Stimulated activated CD8-positive, alpha-beta memory T cell treated with anti-CD3 and anti-CD28 coated beads, Interleukin-15, amount 100 ng/mL, for 4 hours (primary cell): ENCODE measurements at regions not wholly inside any gene's neighbourhood (a gene's known extent, or its start where the extent isn't known, plus 50 kb on each side); places are given as distances from the start of the nearest gene placed in this dataset.
"Not testable (repeated sequence)": the region's sequence is repeated elsewhere in the genome, so short reads cannot be mapped to it uniquely, and the experiment has no call there.

ENCODE experiments used
- DNase-seq, 2 donors: peaks; one replicate each; pipeline ENCODE4 v3.0.0-alpha.2; 2020; ENCODE audit warnings: low read depth in 2 of 2

DNA sequence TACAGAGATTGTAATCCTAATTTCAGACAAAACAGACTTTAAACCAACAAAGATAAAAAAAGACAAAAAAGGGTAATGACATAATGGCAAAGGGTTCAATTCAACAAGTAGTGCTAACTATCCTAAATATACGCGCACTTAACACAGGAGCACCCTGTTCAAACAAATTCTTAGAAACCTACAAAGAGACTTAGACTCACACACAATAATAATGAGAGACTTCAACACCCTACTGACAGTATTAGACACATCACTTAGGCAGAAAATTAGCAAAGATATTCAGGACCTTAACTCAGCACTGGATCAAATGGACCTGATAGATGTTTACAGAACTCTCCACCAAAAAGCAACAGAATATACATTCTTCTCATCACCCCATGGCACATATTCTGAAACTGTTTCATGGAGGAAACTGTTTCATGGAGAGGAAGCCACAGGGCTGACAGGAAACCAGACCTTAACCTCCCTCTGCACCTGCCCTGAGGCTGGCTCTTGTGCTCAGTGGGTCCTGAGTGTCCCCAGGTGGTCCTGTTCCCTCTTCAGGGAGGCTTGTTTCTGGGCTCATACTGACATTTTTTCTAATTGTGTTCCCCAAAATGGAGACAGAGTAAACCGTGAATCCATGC is 54.7 kb downstream of the OR4M2 start:
- DNase-seq, result not testable (repeated sequence)

DNA sequence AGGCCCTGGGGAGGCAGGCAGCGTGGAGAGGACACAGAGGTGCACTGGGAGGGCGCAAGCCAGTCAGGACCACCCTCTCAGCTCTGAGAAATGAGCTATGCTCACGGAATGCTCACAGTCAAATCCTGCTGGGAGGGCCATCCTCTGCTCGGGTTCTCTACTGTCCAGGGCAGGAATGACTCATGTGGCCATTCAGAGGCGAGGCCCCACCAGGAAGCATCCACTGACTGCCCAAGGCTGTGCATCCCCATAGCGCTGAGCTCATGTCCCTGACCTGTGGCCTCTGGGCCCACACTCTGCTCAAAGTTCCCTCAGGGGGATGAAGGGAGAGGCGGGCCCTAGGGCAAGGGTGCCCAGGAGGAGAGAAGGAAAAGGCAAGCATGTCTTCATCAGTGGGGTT is 57.2 kb downstream of the OR4M2 start:
- not testable (repeated sequence) for DNase-seq

DNA sequence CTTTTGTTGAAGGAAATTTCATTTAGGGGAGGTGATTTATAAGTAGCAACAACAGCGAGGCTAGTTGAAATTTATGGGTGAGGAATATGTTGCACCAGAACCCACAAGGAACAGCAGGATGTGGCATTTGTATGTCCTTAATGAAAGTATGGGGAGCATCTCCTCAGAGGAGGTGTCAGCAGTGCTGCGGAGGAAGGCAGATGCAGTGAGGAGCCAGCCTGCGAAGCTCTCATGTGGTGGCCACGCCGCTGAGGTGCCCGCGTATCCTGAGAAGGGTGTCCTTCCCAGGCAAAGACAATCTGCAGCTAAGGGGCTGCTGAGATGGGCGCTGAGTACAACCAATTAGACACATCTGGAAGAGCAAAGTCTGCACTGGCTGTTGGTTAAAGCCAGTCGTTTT is 60.8 kb downstream of the OR4M2 start:
- not testable (repeated sequence) for DNase-seq

DNA sequence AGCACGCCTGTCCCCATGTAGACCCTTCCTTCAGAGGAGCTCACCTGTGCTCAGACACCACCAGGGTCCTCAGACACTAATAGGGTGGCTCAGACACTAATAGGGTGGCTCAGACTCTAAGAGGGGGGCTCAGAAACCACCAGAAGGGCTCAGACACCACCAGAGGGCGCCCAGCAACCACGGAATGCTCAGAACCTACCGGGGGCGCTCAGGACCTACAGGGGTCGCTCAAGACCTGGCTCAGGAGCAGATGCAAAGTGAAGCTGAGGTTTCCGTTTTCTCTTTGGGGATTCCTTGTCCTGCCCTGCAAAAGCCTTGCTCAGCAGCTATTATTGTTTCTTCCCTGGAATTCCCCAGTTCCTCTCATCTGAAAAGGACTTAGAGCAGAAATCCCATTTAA is 67.8 kb downstream of the OR4M2 start:
- DNase-seq, result not testable (repeated sequence)

DNA sequence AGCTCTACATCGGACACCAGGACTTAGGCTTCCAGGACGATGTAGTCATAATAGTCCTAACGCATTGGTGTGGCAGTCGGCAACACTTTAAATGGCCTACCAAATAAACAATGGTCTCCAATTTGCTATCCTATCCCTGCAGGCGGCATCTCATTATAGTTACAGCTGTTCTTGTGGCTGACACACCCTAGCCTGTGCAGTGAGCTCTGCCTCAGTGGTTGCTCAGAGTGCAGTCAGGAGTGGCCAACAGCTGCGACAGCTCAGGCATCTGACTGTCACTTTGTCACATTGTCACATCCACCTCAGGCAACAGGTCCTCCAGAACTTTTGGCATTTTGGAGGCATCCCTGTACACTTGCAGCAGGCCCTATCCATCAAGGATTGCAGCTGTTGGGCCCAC is 77.9 kb downstream of the OR4M2 start:
- not testable (repeated sequence) for DNase-seq

DNA sequence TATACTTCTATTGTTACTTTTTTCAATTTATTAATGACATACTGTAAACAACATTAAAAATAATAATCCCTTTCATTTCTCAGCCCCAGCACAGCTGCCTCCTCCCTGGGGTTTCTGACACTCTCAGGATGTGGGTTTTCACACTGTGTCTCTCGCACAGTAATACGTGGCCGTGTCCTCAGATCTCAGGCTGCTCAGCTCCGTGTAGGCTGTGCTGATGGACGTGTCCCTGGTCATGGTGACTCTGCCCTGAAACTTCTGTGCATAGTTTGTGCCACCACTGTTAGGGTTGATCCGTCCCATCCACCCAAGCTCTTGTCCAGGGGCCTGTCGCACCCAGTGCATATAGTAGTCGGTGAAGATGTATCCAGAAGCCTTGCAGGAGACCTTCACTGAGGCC is 80.0 kb downstream of the OR4M2 start:
- not testable (repeated sequence) for DNase-seq

DNA sequence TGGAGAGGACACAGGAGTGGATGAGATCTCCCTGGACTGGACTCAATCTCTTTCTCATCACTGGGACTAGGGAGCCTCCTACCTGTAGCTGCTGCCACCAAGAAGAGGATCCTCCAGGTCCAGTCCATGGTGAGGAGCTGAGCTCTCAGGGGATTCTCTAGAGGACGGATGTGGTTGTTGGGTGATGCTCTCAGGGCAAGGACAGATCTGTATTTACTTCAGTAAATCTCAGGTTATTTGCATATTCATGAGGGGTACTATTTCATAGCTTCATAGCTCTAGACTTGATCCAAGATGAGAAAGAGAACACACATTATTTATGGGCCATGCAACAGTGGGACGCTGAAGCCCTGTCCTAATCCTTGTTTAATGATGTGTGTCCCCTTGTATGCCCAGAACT is 80.4 kb downstream of the OR4M2 start:
- not testable (repeated sequence) for DNase-seq

DNA sequence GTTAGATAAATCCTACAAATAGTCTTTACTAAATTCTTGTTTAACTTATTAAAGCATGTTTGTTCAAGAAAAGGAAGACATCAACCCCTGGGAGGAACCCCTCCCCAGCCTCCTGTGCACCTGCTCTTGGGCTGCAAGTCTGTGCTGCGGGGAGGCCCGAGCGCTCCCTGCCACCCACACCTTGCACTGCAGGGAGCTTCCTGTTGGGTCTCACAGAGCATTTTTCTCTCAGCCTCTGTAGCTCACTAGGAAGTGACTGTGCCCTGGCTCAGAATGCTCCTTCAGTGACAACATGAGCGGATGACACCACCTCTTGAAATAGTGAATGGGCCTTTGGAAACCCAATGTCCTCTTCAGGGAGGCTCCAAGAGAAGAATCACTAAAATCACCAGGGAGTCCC is 81.1 kb downstream of the OR4M2 start:
- not testable (repeated sequence) for DNase-seq

DNA sequence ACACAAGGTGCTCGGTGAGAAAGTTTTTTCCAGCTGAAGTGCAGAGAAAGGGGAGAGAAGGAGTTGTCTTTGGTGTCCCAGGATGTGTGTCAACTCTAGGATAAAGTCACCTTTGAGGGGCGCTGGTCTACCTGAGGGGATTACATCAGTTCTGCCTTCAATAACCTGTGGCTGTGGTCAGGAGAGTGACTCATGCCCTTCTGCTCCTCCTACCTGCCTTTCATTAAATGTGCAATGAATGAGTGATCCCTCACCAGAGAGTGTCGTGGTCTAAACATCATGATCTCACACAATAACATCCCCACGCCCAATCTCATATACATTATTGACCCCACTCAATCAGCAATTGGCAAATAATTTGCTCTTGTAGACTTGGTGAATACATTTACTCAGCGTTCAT is 83.4 kb downstream of the OR4M2 start:
- not testable (repeated sequence) for DNase-seq

DNA sequence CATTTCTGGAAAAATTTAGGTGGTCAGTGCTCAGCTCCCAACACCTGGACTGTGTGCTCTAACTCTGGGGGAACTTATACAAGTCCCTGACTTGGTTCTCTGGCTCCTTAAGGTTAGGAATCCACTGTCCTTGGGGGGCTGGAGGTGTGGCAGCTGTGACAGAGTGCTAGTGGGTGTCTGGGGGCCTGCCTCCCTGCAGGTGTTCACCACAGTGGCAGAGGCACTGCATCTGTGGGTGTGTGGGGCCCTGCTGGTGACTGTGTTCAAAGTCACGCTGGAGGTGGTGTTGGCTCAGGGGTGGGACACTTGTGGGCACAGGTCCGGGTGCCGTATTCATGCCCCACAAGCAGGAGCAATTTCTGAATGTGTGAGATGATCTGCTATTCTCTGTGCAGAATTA is 87.2 kb downstream of the OR4M2 start:
- DNase-seq, result peak in 1 of 2 donors; percentile 0

DNA sequence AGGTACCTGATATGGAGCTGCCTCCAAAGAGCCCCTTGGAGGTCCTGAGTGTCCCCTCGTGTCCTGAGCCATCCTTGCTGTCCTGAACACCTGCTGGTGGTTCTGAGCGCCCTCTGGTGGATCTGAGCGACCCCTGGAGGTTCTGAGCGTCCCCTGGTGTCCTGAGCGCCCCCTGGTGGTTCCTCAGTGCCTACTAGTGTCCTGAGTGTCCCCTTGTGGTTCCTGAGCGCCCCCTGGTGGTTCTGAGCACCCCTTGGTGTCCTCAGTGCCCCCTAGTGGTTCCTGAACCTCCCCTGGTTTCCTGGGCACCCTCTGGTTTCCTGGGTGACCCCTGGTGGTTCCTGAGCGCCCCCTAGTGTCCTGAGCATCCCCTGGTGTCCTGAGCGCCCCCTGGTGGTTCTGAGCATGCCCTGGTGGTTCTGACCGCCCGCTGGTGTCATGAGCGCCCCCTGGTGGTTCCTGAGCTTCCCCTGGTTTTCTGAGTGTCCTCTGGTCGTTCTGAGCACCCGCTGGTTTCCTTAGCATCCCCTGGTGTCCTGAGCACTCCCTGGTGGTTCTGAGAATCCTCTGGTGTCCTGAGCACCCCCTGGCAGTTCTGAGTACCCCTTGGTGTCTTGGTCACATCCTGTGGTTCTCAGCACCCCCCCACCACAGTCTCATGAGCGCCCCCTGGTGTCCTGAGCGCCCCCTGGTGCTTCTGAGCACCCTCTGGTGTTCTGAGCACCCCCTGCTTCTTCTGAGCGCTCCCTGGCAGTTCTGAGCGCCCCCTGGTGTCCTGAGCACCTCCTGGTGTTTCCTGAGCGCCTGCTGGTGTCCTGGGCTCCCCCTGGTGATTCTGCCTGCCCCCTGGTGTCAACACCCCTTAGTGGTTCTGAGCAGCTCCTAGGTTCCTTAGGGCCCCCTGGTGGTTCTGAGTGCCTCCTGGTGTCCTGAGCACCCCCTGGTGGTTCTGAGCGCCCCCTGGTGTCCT is 93.0 kb downstream of the OR4M2 start:
- not testable (repeated sequence) for DNase-seq

DNA sequence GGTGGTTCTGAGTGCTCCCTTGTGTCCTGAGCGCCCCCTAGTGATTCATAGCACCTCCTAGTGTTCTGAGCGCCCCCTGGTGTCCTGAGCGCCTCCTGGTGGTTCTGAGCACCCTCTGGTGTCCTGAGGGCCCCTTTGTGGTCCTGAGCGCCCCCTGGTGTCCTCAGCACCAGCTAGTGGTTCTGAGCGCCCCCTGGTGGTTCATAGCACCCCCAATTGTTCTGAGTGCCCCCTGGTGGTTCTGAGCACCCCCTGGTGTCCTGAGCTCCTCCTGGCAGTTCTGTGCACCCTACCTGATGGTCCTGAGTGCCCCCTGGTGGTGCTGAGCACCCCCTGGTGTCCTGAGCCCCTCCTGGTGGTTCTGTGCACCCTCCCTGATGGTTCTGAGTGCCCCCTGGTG is 93.8 kb downstream of the OR4M2 start:
- not testable (repeated sequence) for DNase-seq

DNA sequence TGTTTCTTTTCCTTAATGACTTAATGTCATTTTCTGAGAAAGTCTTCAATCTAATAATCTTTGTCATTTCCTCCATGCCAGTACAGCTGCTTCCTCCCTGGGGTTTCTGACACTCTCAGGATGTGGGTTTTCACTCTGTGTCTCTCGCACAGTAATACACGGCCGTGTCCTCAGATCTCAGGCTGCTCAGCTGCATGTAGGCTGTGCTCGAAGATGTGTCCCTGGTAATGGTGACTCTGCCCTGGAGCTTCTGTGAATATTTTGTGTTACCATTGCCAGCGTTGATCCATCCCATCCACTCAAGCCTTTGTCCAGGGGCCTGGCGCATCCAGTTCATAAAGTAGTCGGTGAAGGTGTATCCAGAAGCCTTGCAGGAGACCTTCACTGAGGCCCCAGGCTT is 97.6 kb downstream of the OR4M2 start:
- not testable (repeated sequence) for DNase-seq

DNA sequence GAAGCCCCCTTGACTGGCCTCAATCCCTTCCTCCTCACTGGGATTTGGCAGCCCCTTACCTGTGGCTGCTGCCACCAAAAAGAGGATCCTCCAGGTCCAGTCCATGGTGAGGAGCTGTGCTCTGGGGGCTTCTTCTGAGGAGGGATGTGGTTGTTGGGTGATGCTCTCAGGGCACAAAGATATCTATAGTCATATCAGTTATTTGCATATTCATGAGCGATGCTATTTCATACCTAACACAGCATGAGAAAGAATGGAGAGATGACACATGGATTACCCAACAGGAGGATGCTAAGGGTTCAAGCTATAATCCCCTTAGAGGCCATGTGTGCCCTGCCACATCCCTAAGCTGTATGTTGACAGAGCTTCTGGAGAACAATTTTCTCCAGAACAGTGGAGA is 98.1 kb downstream of the OR4M2 start:
- not testable (repeated sequence) for DNase-seq

DNA sequence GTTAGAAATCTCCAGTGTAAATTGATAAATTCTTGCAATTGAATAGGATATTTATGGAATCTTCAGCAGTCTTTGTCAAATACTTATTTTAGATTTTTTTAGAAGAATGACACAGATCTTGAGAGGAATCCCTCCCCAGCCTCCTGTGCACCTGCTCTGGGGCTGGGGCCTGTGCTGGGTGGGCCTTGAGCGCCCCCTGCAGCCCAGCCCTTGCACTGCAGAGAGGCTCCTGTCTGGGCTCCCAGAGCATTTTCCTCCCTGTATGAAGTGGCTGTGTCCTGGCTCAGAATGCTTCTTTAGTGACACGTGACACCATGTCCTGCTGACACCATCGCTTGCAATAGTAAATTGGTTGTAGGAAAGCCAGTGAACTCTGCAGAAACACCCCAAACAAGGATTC is 98.7 kb downstream of the OR4M2 start:
- not testable (repeated sequence) for DNase-seq

DNA sequence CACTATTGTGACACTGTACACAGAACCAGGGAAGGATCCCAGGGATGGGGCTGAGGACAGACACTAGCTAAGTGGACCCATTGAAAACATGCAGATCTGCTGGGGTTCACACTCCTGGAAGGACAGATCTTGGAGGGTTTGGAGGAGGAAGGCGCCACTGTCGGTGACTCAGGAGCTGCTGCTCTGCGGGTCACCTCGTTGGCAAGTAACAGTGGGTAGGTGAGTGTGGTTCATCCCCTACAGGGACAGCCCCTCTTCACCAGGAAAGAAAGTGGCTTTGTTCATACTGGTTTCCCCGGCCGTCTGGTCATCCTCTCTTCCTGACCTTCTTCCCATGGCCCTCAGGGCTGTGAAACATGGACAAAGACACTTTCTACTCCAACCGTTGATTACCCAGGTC is 100.3 kb downstream of the OR4M2 start:
- DNase-seq, result not testable (repeated sequence)

DNA sequence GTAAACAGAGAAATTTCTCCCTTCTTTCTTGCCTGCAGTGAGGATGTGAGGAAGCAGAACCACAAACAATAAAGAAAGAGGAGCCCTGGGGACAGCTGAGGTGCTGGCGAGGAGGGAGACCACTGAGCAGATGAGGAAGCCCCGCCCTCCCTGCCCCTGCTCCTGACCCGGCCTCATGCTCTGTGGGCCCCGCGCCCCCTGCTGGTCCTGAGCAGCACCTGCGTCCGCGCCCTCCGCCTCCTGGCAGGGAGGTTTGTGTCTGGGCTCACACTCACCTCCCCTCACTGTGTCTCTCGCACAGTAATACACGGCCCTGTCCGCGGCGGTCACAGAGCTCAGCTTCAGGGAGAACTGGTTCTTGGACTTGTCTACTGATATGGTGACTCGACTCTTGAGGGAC is 104.4 kb downstream of the OR4M2 start:
- DNase-seq, result not testable (repeated sequence)

DNA sequence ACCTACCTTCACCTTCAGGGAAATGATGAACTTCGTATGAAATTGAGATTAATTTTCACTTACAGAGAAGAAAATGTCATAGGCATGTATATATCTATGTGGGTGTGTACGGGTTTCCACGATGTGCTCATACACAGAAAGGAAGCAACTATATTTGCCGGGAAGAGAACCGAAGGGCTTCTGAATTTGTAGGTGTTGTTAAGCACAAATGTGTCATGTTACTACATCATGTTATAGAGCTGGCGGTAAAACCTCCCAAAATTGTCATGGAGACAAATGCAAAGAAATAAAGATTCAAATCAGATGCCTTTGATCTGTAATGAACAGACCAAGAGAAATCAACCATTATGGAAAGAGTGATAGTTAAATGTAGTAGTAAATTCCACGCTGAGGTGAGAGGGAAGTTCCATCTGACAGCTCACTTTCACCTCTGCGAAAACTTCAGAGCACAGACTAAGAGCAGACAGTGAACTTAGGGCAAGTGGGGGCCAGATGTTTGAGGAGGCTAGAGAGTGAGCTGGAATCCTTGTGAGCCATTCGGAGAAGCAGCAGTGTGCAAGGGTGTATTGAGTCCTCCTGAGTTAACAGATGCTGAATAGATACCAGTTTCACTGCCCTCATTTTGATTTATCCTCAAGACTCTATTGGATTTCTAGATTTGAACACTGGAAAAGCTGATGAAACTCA is 106.7 kb downstream of the OR4M2 start:
- not testable (repeated sequence) for DNase-seq

DNA sequence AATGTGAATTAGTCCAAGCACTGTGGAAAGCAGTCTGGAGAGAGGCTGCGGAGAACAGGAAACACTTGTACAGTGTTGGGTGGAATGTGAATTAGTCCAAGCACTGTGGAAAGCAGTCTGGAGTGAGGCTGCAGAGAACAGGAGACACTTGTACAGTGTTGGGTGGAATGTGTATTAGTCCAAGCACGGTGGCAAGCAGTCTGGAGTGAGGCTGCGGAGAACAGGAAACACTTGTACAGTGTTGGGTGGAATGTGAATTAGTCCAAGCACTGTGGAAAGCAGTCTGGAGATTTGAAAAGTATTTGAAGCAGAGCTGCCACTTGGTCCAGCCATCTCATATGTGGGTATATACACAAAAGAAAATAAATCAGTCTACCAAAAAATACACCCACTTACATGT is 111.5 kb downstream of the OR4M2 start:
- not testable (repeated sequence) for DNase-seq

DNA sequence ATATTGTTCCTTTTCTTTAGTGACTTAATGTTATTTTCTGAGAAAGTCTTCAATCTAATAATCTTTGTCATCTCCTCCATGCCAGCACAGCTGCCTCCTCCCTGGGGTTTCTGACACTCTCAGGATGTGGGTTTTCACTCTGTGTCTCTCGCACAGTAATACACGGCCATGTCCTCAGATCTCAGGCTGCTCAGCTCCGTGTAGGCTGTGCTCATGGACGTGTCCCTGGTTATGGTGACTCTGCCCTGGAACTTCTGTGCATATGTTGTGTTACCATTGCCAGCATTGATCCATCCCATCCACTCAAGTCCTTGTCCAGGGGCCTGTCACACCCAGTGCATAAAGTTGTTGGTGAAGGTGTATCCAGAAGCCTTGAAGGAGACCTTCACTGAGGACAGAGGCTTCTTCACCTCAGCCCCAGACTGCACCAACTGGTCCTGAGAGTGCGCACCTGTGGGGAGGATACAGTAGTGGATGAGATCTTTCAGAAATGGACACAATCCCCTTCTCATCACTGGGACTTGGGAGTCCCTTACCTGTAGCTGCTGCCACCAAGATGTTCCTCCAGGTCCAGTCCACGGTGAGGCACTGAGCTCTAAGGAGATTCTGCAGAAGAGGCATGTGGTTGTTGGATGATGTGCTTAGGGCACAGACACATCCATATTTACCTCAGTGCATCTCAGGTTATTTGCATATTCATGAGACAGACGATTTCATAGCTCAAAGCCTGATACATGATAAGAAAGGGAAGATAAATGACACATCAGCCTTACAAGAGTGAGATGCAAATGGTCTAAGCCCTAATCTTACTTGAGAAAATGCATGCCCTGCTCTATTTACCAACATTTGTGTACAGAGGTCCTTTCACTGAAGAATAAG is 114.7 kb downstream of the OR4M2 start:
- DNase-seq, result not testable (repeated sequence)

DNA sequence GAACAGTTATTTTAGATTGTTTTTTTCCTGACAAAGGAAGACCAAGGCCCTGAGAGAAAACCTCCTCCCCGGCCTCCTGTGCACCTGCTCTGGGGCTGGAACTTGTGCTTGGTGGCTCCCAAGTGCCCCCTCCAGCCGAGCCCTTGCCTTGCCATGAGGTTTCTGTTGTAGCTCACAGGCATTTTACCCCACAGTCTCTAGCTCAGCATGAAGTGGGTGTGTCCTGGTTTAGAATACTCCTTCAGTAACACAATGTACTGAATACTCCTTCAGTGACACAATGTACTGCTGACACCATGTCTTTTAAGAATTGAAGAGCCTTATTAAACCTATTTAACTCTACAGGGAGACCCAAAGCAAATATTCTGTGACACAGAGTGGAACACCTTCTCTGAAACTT is 116.1 kb downstream of the OR4M2 start:
- not testable (repeated sequence) for DNase-seq
